ENCODE measurements at regions not wholly inside any gene's neighbourhood (a gene's known extent, or its start where the extent isn't known, plus 50 kb on each side); places are given as distances from the start of the nearest gene placed in this dataset.

- DNase-seq (ENCODE audit: insufficient read length, low spot score) (no peak), FAIRE-seq (no peak)
- no peak for TF ChIP-seq CTCF (IDR thresholded peaks at IDR 0.05; ENCODE audit: insufficient read depth, missing control alignments)
Observed at GRCh38 chr2:2742726-2743125, 411.7 kb upstream of the MYT1L start.

GRCh38 chr2:2740238-2740775, 409.2 kb upstream of the MYT1L start:
- FAIRE-seq (no peak), DNase-seq (ENCODE audit: insufficient read length, low spot score) (no peak)
- no peak for TF ChIP-seq CTCF (IDR thresholded peaks at IDR 0.05; ENCODE audit: insufficient read depth, missing control alignments)

DNA sequence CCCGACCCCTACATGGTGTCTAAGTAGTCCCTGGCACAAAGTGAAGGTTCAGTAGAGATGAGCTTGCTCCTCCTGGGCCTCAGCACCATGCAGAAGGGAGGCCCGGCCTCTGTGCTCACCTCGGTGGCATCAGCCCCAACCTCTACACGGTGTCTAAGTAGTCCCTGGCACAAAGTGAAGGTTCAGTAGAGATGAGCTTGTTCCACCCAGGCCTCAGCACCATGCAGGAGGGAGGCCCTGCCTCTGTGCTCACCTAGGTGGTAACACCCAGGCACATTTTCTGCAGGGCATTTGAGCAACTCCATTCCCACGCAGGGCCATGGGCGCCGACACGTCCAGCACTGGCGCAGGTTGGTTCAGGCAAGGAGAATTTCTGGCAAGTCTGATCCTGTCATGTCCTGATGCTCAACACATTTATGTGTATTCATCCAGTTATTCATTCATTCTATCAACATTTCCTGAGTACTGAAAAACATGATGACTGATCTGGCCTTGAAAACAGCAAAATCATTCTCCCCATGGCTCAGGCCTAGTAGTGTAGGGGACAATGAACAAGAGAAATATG, 408.2 kb upstream of the MYT1L start:
- FAIRE-seq (no peak), DNase-seq (ENCODE audit: insufficient read length, low spot score) (no peak)
- TF ChIP-seq CTCF (IDR thresholded peaks at IDR 0.05; ENCODE audit: insufficient read depth, missing control alignments), result no peak

- no peak for FAIRE-seq
- no peak for DNase-seq (ENCODE audit: insufficient read length, low spot score)
- no peak for TF ChIP-seq CTCF (IDR thresholded peaks at IDR 0.05; ENCODE audit: insufficient read depth, missing control alignments)
Observed at GRCh38 chr2:2738684-2739083, 407.6 kb upstream of the MYT1L start.

DNA sequence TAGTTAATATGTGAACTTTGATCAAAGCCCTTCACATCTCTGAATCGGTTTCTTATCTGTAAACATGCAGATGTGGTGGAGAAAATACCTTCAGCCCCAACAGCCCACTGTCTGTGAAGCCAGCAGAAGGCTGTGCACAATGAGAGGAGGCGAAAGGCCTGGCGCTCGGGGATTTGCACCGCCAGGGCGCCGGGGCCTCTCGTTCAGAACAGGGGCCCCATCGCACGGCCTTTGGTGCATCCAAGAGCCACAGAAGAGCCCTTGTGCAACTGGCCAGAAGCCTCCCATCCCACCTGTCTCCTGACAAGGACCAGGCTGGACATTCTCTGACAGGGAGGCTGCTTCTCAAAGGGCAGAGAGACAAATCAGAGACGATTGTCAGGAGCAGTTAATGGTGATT, 407.2 kb upstream of the MYT1L start:
- DNase-seq (ENCODE audit: insufficient read length, low spot score) (no peak), FAIRE-seq (no peak)
- no peak for TF ChIP-seq CTCF (IDR thresholded peaks at IDR 0.05; ENCODE audit: insufficient read depth, missing control alignments)

- TF ChIP-seq CTCF (IDR thresholded peaks at IDR 0.05; ENCODE audit: insufficient read depth, missing control alignments), result no peak
- FAIRE-seq, result no peak
Observed at GRCh38 chr2:2735041-2735440, 404.0 kb upstream of the MYT1L start.

GRCh38 chr2:2734308-2734707, 403.2 kb upstream of the MYT1L start:
- FAIRE-seq (no peak), DNase-seq (ENCODE audit: insufficient read length, low spot score) (no peak)
- TF ChIP-seq CTCF (IDR thresholded peaks at IDR 0.05; ENCODE audit: insufficient read depth, missing control alignments), result no peak

More at GRCh38 chr2:2735041-2735440, 404.0 kb upstream of the MYT1L start:
- DNase-seq (ENCODE audit: insufficient read length, low spot score), result no peak

All from D721Med (cell line).